Dermis microvascular lymphatic vessel endothelial cell (primary cell): ENCODE measurements at regions not wholly inside any gene's neighbourhood (a gene's known extent, or its start where the extent isn't known, plus 50 kb on each side); places are given as distances from the start of the nearest gene placed in this dataset.
"Not testable (repeated sequence)": the region's sequence is repeated elsewhere in the genome, so short reads cannot be mapped to it uniquely, and the experiment has no call there.

Experiments
- DNase-seq, 2 donors: peaks; one replicate each; pipeline versions ENCODE4 v3.0.0 to v3.0.0-alpha.2; 2010; ENCODE audit warnings: low read depth in 2 of 2

- DNase-seq = not testable (repeated sequence)
Observed at GRCh38 chr17:20633268-20634059, 53.9 kb downstream of the CDRT15L2 start.

- DNase-seq = not testable (repeated sequence)
Observed at GRCh38 chr17:20640147-20640546, 60.6 kb downstream of the CDRT15L2 start.

GRCh38 chr17:20646661-20647272 is 67.2 kb downstream of the CDRT15L2 start:
- not testable (repeated sequence) for DNase-seq

GRCh38 chr17:20649097-20649767 is 69.7 kb downstream of the CDRT15L2 start:
- not testable (repeated sequence) for DNase-seq

- not testable (repeated sequence) for DNase-seq
Observed at GRCh38 chr17:20651022-20651421, 71.5 kb downstream of the CDRT15L2 start.

- DNase-seq = not testable (repeated sequence)
Observed at GRCh38 chr17:20651736-20652135, 72.2 kb downstream of the CDRT15L2 start.

- not testable (repeated sequence) for DNase-seq
Observed at GRCh38 chr17:20653391-20653790, 73.9 kb downstream of the CDRT15L2 start.

GRCh38 chr17:20654114-20654513 is 74.6 kb downstream of the CDRT15L2 start:
- not testable (repeated sequence) for DNase-seq

- not testable (repeated sequence) for DNase-seq
Observed at GRCh38 chr17:20654575-20654974, 75.1 kb downstream of the CDRT15L2 start.

- not testable (repeated sequence) for DNase-seq
Observed at GRCh38 chr17:20665103-20665955, 85.8 kb downstream of the CDRT15L2 start.

- DNase-seq = peak in 1 of 2 donors; percentile 8
Observed at GRCh38 chr17:20666689-20667088, 87.2 kb downstream of the CDRT15L2 start.

- DNase-seq = not testable (repeated sequence)
Observed at GRCh38 chr17:20667712-20668111, 88.2 kb downstream of the CDRT15L2 start.

GRCh38 chr17:20668316-20668715 is 88.8 kb downstream of the CDRT15L2 start:
- not testable (repeated sequence) for DNase-seq

GRCh38 chr17:20668868-20669267 is 89.3 kb downstream of the CDRT15L2 start:
- not testable (repeated sequence) for DNase-seq

GRCh38 chr17:20670506-20670905 is 91.0 kb downstream of the CDRT15L2 start:
- DNase-seq = not testable (repeated sequence)

GRCh38 chr17:20674374-20674773 is 94.8 kb downstream of the CDRT15L2 start:
- not testable (repeated sequence) for DNase-seq

GRCh38 chr17:20675707-20676106 is 96.2 kb downstream of the CDRT15L2 start:
- DNase-seq = not testable (repeated sequence)

GRCh38 chr17:20676656-20677055 is 97.1 kb downstream of the CDRT15L2 start:
- DNase-seq = not testable (repeated sequence)

GRCh38 chr17:20677469-20677868 is 97.9 kb downstream of the CDRT15L2 start:
- not testable (repeated sequence) for DNase-seq

GRCh38 chr17:20678424-20678823 is 98.9 kb downstream of the CDRT15L2 start:
- not testable (repeated sequence) for DNase-seq
